HepG2 (cell line): ENCODE measurements at regions not wholly inside any gene's neighbourhood (a gene's known extent, or its start where the extent isn't known, plus 50 kb on each side); places are given as distances from the start of the nearest gene placed in this dataset.

Experiments
- ATAC-seq: fragments of 200-7000 bp; cut with Tn5 transposase; 3 replicates; pipeline ENCODE4 v1.9.1; 2020; ENCODE audit warnings: mild to moderate bottlenecking, moderate library complexity
- BruUV-seq: library from RNA; stranded (reverse); fragments of 400-500 nt; replicated peaks from 2 replicates; lab custom pipeline; 2021; lab: Mats Ljungman, UMichigan
- CTCF ChIA-PET: fragments of 300-600 bp; formaldehyde crosslinking; extraction: SDS; loops from one replicate; lab custom pipeline; 2021; ENCODE audit warnings: low total read pairs, inconsistent platforms, low intra/inter-chr PET ratio; lab: Yijun Ruan, JAX
- POLR2A ChIA-PET: fragments of 350-600 bp; sonication (Branson Sonifier 250); formaldehyde crosslinking; loops from one replicate; lab custom pipeline; 2020; ENCODE audit warnings: antibody characterized with exemption, inconsistent platforms; lab: Yijun Ruan, JAX
- DNase-seq: peaks from one replicate; pipeline ENCODE4 v3.0.0-alpha.2; 2015; ENCODE audit warnings: low spot score
- FAIRE-seq: peaks from 3 replicates; lab custom pipeline; 2011; peaks lifted over from hg19 to GRCh38; lab: Jason Lieb, UNC
- H2AFZ ChIP-seq: one replicate; pipeline ENCODE4 v1.6.1; 2011; ENCODE audit warnings: low read length, inconsistent platforms
- H3K27ac ChIP-seq: fragments of 300-600 bp; 3 replicates; pipeline ENCODE4 v1.8.0; 2011; ENCODE audit warnings: mixed run types, mild to moderate bottlenecking, mixed read lengths, low read length, inconsistent platforms; ENCODE audit not compliant: insufficient read depth; ENCODE audit errors: extremely low read length
- H3K27me3 ChIP-seq, 2 experiments: fragments of 200-600 bp in 1 of 2; 2 replicates in 1 of 2; 3 replicates in 1 of 2; pipeline versions ENCODE4 v1.6.0 to v1.8.0; 2011; ENCODE audit warnings: low read length in 2 of 2, mild to moderate bottlenecking in 2 of 2, moderate library complexity in 2 of 2, inconsistent platforms in 1 of 2; ENCODE audit not compliant: insufficient read depth in 2 of 2, control insufficient read depth in 1 of 2
- H3K36me3 ChIP-seq, 2 experiments: fragments of 200-600 bp in 1 of 2; replicated peaks in 1 of 2; 2 replicates in 1 of 2; 3 replicates in 1 of 2; pipeline versions ENCODE4 v1.5.1 to v1.8.0; 2011; ENCODE audit warnings: low read length in 2 of 2, inconsistent platforms in 1 of 2; ENCODE audit not compliant: insufficient read depth in 2 of 2, control insufficient read depth in 1 of 2
- H3K4me1 ChIP-seq: 2 replicates; pipeline ENCODE4 v1.5.1; 2012; ENCODE audit warnings: low read length, inconsistent platforms; ENCODE audit not compliant: insufficient read depth
- H3K4me2 ChIP-seq: 2 replicates; pipeline ENCODE4 v1.6.0; 2011; ENCODE audit warnings: low read depth, low read length, inconsistent platforms
- H3K4me3 ChIP-seq, 3 experiments: fragments of 200-600 bp in 1 of 3; sonication (generic), shearing (Covaris generic) in 1 of 3; replicated peaks in 1 of 3; 2 replicates each; pipeline ENCODE4 v1.5.1; 2011 to 2016; ENCODE audit warnings: low read length in 3 of 3, inconsistent platforms in 2 of 3, low read depth in 2 of 3, mild to moderate bottlenecking in 2 of 3, control low read depth in 1 of 3, mixed read lengths in 1 of 3; ENCODE audit not compliant: insufficient read depth in 1 of 3
- H3K79me2 ChIP-seq: one replicate; pipeline ENCODE4 v1.6.1; 2011; ENCODE audit warnings: low read length, inconsistent platforms; ENCODE audit not compliant: insufficient read depth
- H3K9ac ChIP-seq: 2 replicates; pipeline ENCODE4 v1.6.0; 2011; ENCODE audit warnings: mild to moderate bottlenecking, low read depth, low read length, inconsistent platforms; ENCODE audit not compliant: insufficient read depth
- H3K9me3 ChIP-seq: 2 replicates; pipeline ENCODE4 v1.5.1; 2012; ENCODE audit warnings: mild to moderate bottlenecking, low read length
- H4K20me1 ChIP-seq: 2 replicates; pipeline ENCODE4 v1.6.0; 2011; ENCODE audit warnings: inconsistent platforms, mild to moderate bottlenecking, low read length, moderate library complexity; ENCODE audit not compliant: insufficient read depth
- CHD4 ChIP-seq: fragments of 200-600 bp; sonication (generic); IDR thresholded peaks from 2 replicates; pipeline ENCODE4 v1.7.0; 2017; ENCODE audit warnings: mild to moderate bottlenecking, low read length, borderline replicate concordance
- KMT2B ChIP-seq: IDR thresholded peaks from 2 replicates; pipeline ENCODE4 v1.6.1; 2016; ENCODE audit warnings: missing genetic modification reagents, missing compliant biosample characterization
- MED1 ChIP-seq: sonication (generic); formaldehyde crosslinking; IDR thresholded peaks from 2 replicates; pipeline ENCODE4 v1.4.0; 2020; ENCODE audit warnings: missing genetic modification reagents
- PPARG ChIP-seq: conservative IDR thresholded peaks from 2 replicates; pipeline ENCODE4 v1.6.1; 2016; ENCODE audit warnings: missing biosample characterization, missing genetic modification reagents
- RXRB ChIP-seq: IDR thresholded peaks from 2 replicates; pipeline ENCODE4 v1.6.1; 2016; ENCODE audit warnings: borderline replicate concordance, missing genetic modification reagents, missing compliant biosample characterization
- SOX13 ChIP-seq, 3 experiments: fragments of 450-650 bp in 1 of 3; sonication (generic) in 1 of 3; formaldehyde crosslinking in 1 of 3; IDR thresholded peaks in 2 of 3; conservative IDR thresholded peaks in 1 of 3; 2 replicates each; pipeline versions ENCODE4 v1.5.0 to v1.6.1; 2016 to 2020; ENCODE audit warnings: antibody characterized with exemption in 1 of 3, mild to moderate bottlenecking in 1 of 3, missing compliant biosample characterization in 1 of 3, missing genetic modification reagents in 1 of 3, moderate library complexity in 1 of 3
- ZBTB21 ChIP-seq: sonication (generic); formaldehyde crosslinking; IDR thresholded peaks from 2 replicates; pipeline ENCODE4 v1.4.0; 2020; ENCODE audit warnings: missing genetic modification reagents
- ZNF75D ChIP-seq: sonication (generic); formaldehyde crosslinking; IDR thresholded peaks from 2 replicates; pipeline ENCODE4 v1.8.1; 2023; ENCODE audit warnings: missing genetic modification reagents, mild to moderate bottlenecking, borderline replicate concordance
- WGBS: methylation state at CpG from one replicate; pipeline ENCODE4 v1.1.6; 2017; ENCODE audit warnings: low lambda C conversion rate; 5-methylcytosine and 5-hydroxymethylcytosine counted together
- in situ Hi-C: cut with HindIII; loops from 2 replicates; pipeline ENCODE4 v1.10.0; 2017; ENCODE audit warnings: low pct_unique_long_range_greater_than_20kb; ENCODE audit not compliant: extremely low pct_ligation_motif_present
- intact Hi-C: fragments of 100-400 bp; cut with micrococcal nuclease; formaldehyde crosslinking; loops from one replicate; pipeline ENCODE4 v1.10.0; 2022; ENCODE audit not compliant: unreplicated experiment
- TF ChIP-seq, protein P1 (sequence below), 2 experiments: sonication (generic) in 1 of 2; formaldehyde crosslinking in 1 of 2; IDR thresholded peaks; 2 replicates each; pipeline versions ENCODE4 v1.4.0 to v1.6.1; 2018 to 2020; ENCODE audit warnings: missing genetic modification reagents in 2 of 2, borderline replicate concordance in 1 of 2, low read depth in 1 of 2, mild to moderate bottlenecking in 1 of 2, missing biosample characterization in 1 of 2
- TF ChIP-seq, protein P2 (sequence below): sonication (generic); formaldehyde crosslinking; IDR thresholded peaks from 2 replicates; pipeline ENCODE4 v1.8.1; 2023; ENCODE audit warnings: mild to moderate bottlenecking, moderate library complexity, missing genetic modification reagents
- TF ChIP-seq, protein P3 (sequence below): sonication (generic); formaldehyde crosslinking; conservative IDR thresholded peaks from 2 replicates; pipeline ENCODE4 v1.8.1; 2023; ENCODE audit warnings: missing genetic modification reagents

DNA sequence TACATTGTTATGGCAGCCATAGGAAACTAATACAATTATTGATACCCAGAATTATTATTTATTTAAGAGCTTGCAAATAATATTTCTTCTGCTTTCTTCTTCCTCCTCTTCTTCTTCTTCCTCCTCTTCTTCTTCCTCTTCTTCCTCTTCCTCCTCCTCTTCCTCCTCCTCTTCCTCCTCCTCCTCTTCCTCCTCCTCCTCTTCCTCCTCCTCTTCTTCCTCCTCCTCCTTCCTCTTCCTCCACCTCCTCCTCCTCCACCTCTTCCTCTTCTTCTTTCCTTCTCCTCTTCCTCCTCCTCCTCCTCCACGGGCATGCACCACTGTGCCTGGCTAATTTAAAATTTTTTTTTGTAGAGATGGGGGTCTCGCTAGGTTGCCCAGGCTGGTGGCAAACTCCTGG is 95.6 kb upstream of the BCAR3 start (continued):
- no peak for TF ChIP-seq SOX13 (IDR thresholded peaks at IDR 0.05)
- TF ChIP-seq SOX13 (CRISPR knock-in tag; conservative IDR thresholded peaks at IDR 0.05 in 1 of 2, IDR thresholded peaks at IDR 0.05 in 1 of 2) = no peak
- no peak for TF ChIP-seq RXRB (CRISPR knock-in tag)
- no peak for TF ChIP-seq CHD4
- no peak for TF ChIP-seq KMT2B (CRISPR knock-in tag)
- TF ChIP-seq, protein P1, sequence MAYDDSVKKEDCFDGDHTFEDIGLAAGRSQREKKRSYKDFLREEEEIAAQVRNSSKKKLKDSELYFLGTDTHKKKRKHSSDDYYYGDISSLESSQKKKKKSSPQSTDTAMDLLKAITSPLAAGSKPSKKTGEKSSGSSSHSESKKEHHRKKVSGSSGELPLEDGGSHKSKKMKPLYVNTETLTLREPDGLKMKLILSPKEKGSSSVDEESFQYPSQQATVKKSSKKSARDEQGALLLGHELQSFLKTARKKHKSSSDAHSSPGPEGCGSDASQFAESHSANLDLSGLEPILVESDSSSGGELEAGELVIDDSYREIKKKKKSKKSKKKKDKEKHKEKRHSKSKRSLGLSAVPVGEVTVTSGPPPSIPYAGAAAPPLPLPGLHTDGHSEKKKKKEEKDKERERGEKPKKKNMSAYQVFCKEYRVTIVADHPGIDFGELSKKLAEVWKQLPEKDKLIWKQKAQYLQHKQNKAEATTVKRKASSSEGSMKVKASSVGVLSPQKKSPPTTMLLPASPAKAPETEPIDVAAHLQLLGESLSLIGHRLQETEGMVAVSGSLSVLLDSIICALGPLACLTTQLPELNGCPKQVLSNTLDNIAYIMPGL (CRISPR knock-in tag; IDR thresholded peaks at IDR 0.05; ENCODE audit: borderline replicate concordance in 1 of 2, low read depth in 1 of 2) = no peak
- TF ChIP-seq MED1 (CRISPR knock-in tag) = no peak
- TF ChIP-seq, protein P2, sequence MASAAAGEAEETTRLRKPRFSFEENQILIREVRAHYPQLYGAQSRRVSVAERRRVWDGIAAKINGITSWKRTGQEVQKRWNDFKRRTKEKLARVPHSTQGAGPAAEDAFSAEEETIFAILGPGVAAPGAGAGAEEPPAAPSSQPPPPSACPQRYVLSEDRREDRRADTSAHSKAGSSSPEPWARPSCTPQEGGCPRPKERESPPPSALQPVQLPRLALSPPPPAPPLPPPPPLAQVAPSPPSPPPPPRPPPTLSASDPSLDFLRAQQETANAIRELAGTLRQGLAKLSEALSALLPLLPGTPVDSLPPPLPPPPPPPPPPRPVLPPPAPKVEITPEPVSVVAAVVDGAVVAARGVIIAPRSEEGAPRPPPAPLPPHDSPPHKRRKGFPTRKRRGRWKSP (CRISPR knock-in tag) = no peak
- no peak for TF ChIP-seq ZNF75D (CRISPR knock-in tag)
- TF ChIP-seq PPARG (CRISPR knock-in tag) = no peak

DNA sequence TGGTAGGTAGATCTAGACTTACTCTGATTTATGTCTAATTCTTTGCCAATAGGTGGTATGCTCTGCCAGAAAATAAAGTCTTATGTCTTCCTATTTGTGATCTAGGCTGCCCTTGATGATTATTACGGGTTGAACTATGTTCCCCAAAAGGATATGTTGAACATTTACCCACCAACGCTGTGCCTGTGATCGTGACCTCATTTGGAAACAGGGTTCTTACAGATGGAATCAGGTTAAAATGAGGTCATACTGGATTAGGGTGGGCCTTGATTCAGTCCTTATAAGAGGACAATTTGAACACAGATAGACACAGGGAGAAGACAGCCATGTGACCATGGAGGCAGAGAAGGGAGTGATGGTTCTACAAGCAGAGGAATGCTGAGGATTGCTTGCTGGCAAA is 95.1 kb upstream of the BCAR3 start:
- no peak overlapping the region for H3K27ac ChIP-seq
- TF ChIP-seq ZBTB21 (CRISPR knock-in tag) = peak; percentile 62; the same call in 1 of the 2 replicates
- TF ChIP-seq, protein P3, sequence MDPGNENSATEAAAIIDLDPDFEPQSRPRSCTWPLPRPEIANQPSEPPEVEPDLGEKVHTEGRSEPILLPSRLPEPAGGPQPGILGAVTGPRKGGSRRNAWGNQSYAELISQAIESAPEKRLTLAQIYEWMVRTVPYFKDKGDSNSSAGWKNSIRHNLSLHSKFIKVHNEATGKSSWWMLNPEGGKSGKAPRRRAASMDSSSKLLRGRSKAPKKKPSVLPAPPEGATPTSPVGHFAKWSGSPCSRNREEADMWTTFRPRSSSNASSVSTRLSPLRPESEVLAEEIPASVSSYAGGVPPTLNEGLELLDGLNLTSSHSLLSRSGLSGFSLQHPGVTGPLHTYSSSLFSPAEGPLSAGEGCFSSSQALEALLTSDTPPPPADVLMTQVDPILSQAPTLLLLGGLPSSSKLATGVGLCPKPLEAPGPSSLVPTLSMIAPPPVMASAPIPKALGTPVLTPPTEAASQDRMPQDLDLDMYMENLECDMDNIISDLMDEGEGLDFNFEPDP (CRISPR knock-in tag) = no peak
- TF ChIP-seq, all 625 proteins: peak for 1
- Histone ChIP-seq H3K9ac (no peak overlapping the region), H3K79me2 (no peaks in the 10 kb centered on the region), H3K4me3 (no peak overlapping the region), H3K27me3 (no peaks in the 10 kb centered on the region), H3K4me1 (peaks cover 30% of the 10 kb centered on the region), H4K20me1 (no peaks in the 10 kb centered on the region), H3K4me2 (no peak overlapping the region), H2AFZ (no peak overlapping the region), H3K9me3 (no peaks in the 10 kb centered on the region), H3K36me3 (no peaks in the 10 kb centered on the region)
- WGBS = 45% methylated on average over 3 of the region's 3 CpGs
- in situ Hi-C loops (no loop called here), intact Hi-C loops (no loop called here)
- ATAC-seq (no peak), DNase-seq (no peak), FAIRE-seq (peak; percentile 8)
- BruUV-seq = no TSS peak
- ChIA-PET CTCF (no interaction called here), POLR2A (no interaction called here)
